DOHH2 (cell line): ENCODE measurements at regions not wholly inside any gene's neighbourhood (a gene's known extent, or its start where the extent isn't known, plus 50 kb on each side); places are given as distances from the start of the nearest gene placed in this dataset.
"Not testable (repeated sequence)": the region's sequence is repeated elsewhere in the genome, so short reads cannot be mapped to it uniquely, and the experiment has no call there.

Source experiments
- H3F3A ChIP-seq: fragments of 200-600 bp; sonication (generic), shearing (Covaris generic); 2 replicates; pipeline ENCODE4 v1.6.0; 2016; ENCODE audit warnings: antibody characterized with exemption, mild to moderate bottlenecking; ENCODE audit not compliant: control insufficient read depth, insufficient read depth
- H3K27ac ChIP-seq: fragments of 200-600 bp; sonication (generic); 2 replicates; pipeline ENCODE4 v1.5.1; 2014; ENCODE audit warnings: low read depth, mild to moderate bottlenecking, low read length, moderate library complexity
- H3K27me3 ChIP-seq: fragments of 200-600 bp; sonication (generic); 2 replicates; pipeline ENCODE4 v1.6.1; 2014; ENCODE audit warnings: mild to moderate bottlenecking, low read length, mixed read lengths; ENCODE audit not compliant: control insufficient read depth
- H3K36me3 ChIP-seq: fragments of 200-600 bp; sonication (generic); 2 replicates; pipeline ENCODE4 v1.6.1; 2014; ENCODE audit warnings: mild to moderate bottlenecking, low read length, moderate library complexity, mixed read lengths; ENCODE audit not compliant: control insufficient read depth
- H3K4me1 ChIP-seq: fragments of 200-600 bp; sonication (generic); 2 replicates; pipeline ENCODE4 v1.6.1; 2014; ENCODE audit warnings: mild to moderate bottlenecking, low read length, mixed read lengths; ENCODE audit not compliant: control insufficient read depth
- H3K4me2 ChIP-seq: fragments of 200-600 bp; sonication (generic); 2 replicates; pipeline ENCODE4 v1.6.0; 2014; ENCODE audit warnings: mild to moderate bottlenecking, low read length, moderate library complexity
- H3K4me3 ChIP-seq: fragments of 200-600 bp; sonication (generic); 2 replicates; pipeline ENCODE4 v1.5.1; 2014; ENCODE audit warnings: mild to moderate bottlenecking, low read length, mixed read lengths
- H3K79me2 ChIP-seq: fragments of 200-600 bp; sonication (generic); 2 replicates; pipeline ENCODE4 v1.6.1; 2014; ENCODE audit warnings: mild to moderate bottlenecking, low read length, mixed read lengths; ENCODE audit not compliant: control insufficient read depth
- H3K9me2 ChIP-seq: fragments of 200-600 bp; sonication (generic); replicated peaks from 2 replicates; pipeline ENCODE4 v1.6.1; 2014; ENCODE audit warnings: mild to moderate bottlenecking, low read length, mixed read lengths; ENCODE audit not compliant: control insufficient read depth
- H3K9me3 ChIP-seq: fragments of 200-600 bp; sonication (generic); 2 replicates; pipeline ENCODE4 v1.6.1; 2014; ENCODE audit warnings: antibody characterized with exemption, low read length, mixed read lengths; ENCODE audit not compliant: control insufficient read depth, insufficient read depth
- H4K20me1 ChIP-seq: fragments of 200-600 bp; sonication (generic); 2 replicates; pipeline ENCODE4 v1.6.0; 2014; ENCODE audit warnings: low read depth, mild to moderate bottlenecking, antibody characterized with exemption, low read length, moderate library complexity; ENCODE audit not compliant: control insufficient read depth, insufficient read depth

- not testable (repeated sequence) for H3K36me3 ChIP-seq, H3K27me3 ChIP-seq, H4K20me1 ChIP-seq, H3K4me3 ChIP-seq, H3K4me2 ChIP-seq, H3K9me2 ChIP-seq, H3F3A ChIP-seq, H3K27ac ChIP-seq, H3K79me2 ChIP-seq, H3K4me1 ChIP-seq, H3K9me3 ChIP-seq
These were observed 504.2 kb downstream of the TUBA3C start for GRCh38 chr13:18677403-18677802.

GRCh38 chr13:18675268-18675667 is 506.4 kb downstream of the TUBA3C start:
- H3K9me3 ChIP-seq, H3K36me3 ChIP-seq, H3K9me2 ChIP-seq, H3K27me3 ChIP-seq, H3K27ac ChIP-seq, H3K79me2 ChIP-seq, H3K4me2 ChIP-seq, H3K4me1 ChIP-seq, H3K4me3 ChIP-seq, H3F3A ChIP-seq, H4K20me1 ChIP-seq: not testable (repeated sequence)

- not testable (repeated sequence) for H3K4me1 ChIP-seq, H3K27me3 ChIP-seq, H3K36me3 ChIP-seq, H3K79me2 ChIP-seq, H3K9me3 ChIP-seq, H3K27ac ChIP-seq, H3K4me3 ChIP-seq, H3K4me2 ChIP-seq, H3K9me2 ChIP-seq, H3F3A ChIP-seq, H4K20me1 ChIP-seq
These were observed 507.8 kb downstream of the TUBA3C start for GRCh38 chr13:18673794-18674193.

GRCh38 chr13:18666585-18666984 is 515.0 kb downstream of the TUBA3C start:
- not testable (repeated sequence) for H3K9me2 ChIP-seq, H3K36me3 ChIP-seq, H4K20me1 ChIP-seq, H3K9me3 ChIP-seq, H3K79me2 ChIP-seq, H3K4me1 ChIP-seq, H3K4me2 ChIP-seq, H3K27ac ChIP-seq, H3K27me3 ChIP-seq, H3F3A ChIP-seq, H3K4me3 ChIP-seq

- H3K79me2 ChIP-seq, H3K27ac ChIP-seq, H3K36me3 ChIP-seq, H4K20me1 ChIP-seq, H3K4me1 ChIP-seq, H3F3A ChIP-seq, H3K4me3 ChIP-seq, H3K27me3 ChIP-seq, H3K9me3 ChIP-seq, H3K9me2 ChIP-seq, H3K4me2 ChIP-seq: not testable (repeated sequence)
These were observed 515.9 kb downstream of the TUBA3C start for GRCh38 chr13:18665716-18666115.

GRCh38 chr13:18665124-18665523 is 516.5 kb downstream of the TUBA3C start:
- not testable (repeated sequence) for H3K27ac ChIP-seq

GRCh38 chr13:18663222-18663621 is 518.4 kb downstream of the TUBA3C start:
- H3K27me3 ChIP-seq, H3F3A ChIP-seq, H3K36me3 ChIP-seq, H3K4me3 ChIP-seq, H3K79me2 ChIP-seq, H3K9me2 ChIP-seq, H3K27ac ChIP-seq, H3K9me3 ChIP-seq, H3K4me1 ChIP-seq, H3K4me2 ChIP-seq, H4K20me1 ChIP-seq: not testable (repeated sequence)

More at GRCh38 chr13:18665124-18665523, 516.5 kb downstream of the TUBA3C start:
- not testable (repeated sequence) for H3K79me2 ChIP-seq, H4K20me1 ChIP-seq, H3F3A ChIP-seq, H3K9me3 ChIP-seq, H3K4me1 ChIP-seq, H3K27me3 ChIP-seq, H3K36me3 ChIP-seq, H3K4me3 ChIP-seq, H3K4me2 ChIP-seq, H3K9me2 ChIP-seq
